HG03025 (cell line): ENCODE measurements at regions not wholly inside any gene's neighbourhood (a gene's known extent, or its start where the extent isn't known, plus 50 kb on each side); places are given as distances from the start of the nearest gene placed in this dataset.

Source experiments
- ATAC-seq: cut with Tn5 transposase; IDR thresholded peaks from one replicate; pipeline ENCODE4 v1.9.1; 2021; ENCODE audit warnings: mild to moderate bottlenecking, moderate library complexity; ENCODE audit not compliant: unreplicated experiment, low FRiP score

DNA sequence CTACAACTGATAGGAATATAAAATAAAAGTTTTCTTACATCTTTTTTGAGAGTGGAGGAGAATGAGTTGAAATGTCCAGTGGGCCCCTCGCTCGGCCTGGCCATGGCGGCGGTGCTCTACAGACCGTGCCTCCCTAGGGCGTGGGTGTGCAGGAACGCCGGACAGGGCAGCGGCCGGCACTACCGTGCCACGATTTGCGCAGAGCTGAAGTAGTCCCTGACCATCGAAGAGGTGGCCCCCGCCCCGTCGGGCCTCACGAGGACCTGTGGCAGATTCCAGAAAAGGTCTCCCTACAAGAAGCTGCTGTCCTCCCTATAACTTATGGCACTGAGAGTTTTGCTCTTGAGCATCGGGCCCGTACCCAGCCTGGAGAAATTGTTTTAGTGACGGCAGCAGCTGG lies 228.9 kb upstream of the ARHGAP24 start:
- ATAC-seq, result no peak

DNA sequence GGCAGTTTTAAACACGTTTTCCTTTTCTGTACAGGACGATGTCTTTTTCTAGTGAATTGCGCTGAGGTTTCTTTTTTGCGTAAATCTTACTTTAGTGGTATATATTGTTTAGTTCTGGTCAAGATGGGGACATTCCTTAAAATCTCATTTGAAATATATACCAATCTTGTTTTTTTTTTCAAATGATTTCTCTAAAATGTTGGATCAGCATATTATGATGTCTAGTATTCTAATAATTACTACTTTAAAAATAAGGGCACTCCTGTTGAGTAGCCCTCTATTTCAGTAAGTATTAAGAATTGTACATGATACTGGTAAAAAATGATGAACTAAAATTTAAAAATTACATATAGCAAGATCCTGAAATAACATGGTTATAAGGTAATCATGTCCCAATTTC lies 224.1 kb upstream of the ARHGAP24 start:
- ATAC-seq, result no peak

DNA sequence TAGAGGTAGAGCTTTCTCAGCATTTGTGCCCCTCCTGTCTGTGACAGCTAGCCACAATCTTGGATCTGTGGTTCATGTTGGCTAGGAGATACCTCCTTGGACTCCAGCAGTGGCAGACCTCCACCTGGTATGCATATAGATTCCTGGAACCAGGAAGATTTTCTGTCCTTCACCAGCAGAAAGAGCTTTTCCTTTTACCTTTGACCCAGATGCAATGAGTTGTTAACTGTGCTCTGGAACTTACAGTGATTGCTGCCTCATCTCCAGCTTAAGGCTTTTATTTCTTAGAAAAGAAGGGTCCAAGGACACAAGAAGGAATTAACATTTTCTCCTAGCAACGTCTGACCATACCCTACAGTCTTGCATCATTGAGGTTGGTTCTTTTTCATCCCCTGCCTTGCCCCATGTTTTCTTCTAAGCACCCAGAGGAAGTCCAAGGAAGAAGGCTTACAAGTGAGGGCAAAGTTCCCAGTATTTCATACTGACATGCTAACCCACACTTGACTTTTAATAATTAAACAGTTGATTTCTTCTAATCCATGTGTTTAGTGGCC lies 217.1 kb upstream of the ARHGAP24 start:
- no peak for ATAC-seq

DNA sequence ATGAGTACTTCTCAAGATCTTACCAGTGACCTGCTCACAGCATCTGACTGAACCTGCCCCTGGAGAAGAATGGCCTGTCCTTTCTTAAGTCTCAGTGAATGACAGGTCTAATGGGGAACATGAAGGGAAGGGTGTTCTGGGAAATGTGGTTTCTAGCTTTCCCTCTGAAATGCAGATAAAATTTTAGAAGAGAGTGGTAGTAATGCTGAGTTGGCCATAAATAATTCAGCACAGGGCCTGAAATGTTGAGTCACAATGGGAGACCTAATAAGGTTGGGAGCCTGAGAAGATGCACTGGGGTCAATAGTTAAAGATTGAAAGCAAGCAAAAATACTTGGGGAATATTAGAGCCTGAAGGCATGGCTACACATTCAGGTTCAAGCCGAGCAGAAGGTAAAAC lies 214.9 kb upstream of the ARHGAP24 start:
- no peak for ATAC-seq

DNA sequence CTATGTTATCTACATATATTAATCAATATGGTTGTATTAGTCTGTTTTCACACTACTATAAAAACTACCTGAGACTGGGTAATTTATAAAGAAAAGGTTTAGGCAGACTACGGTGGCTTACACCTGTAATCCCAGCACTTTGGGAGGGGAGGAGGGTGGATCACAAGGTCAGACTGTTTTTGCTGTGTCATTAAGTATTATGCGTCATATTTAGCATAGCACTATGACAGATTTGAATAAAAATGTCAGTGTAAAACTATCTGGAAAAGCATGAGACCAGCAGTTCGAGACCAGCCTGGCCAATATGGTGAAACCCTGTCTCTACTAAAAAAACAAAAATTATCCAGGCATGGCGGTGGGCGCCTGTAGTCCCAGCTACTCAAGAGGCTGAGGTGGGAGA lies 209.7 kb upstream of the ARHGAP24 start:
- no peak for ATAC-seq

DNA sequence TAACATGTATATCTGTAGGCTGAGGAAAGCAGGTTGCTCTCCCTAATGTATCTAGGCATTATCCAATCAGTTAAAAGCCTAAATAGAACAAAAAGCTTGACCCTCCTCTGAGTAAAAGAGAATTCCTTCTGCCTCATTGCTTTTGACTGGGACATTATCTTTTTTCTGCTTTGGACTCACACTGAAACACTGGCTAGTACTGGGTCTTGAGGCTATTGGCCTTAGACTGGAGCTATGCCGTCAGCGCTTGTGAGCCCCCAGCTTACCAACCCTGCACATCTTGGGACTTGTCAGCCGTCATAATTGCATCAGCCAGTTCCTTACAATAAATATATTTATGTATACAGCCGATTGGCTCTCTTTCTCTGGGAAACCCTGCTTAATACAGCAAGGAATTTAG lies 206.8 kb upstream of the ARHGAP24 start:
- no peak for ATAC-seq

DNA sequence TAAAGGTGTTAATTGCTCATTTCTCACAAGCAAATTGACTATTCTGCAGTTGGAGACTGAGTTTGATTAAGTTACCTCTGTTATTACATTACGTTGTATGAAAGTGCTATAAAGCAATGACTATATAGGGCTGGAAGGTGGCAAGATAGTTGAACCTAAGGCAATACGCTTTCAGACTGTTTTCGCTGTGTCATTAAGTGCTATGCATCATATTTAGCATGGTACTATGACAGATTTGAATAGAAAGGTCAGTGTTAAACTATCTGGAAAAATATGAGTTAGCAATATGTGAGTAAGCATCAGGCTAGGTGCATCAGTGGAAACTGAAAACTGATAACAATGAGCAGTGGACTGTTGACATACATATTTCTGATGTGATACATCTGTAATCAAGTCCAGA lies 206.0 kb upstream of the ARHGAP24 start:
- ATAC-seq, result no peak

DNA sequence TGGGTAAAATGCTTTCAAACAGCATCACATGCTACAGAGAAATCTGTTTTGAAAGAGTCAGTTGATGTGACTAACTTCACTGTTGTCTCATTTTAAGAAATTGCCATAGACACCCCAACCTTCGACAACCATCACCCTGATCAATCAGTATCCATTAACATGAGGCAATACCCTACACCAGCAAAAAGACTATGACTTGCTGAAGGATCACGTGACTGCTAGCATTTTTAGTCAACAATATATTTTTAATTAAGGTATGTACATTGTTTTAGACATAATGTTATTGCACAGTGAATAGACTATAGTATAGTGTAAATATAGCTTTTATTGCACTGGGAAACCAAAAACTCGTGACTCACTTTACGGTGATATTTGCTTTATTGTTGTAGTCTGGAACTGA lies 200.0 kb upstream of the ARHGAP24 start:
- no peak for ATAC-seq

DNA sequence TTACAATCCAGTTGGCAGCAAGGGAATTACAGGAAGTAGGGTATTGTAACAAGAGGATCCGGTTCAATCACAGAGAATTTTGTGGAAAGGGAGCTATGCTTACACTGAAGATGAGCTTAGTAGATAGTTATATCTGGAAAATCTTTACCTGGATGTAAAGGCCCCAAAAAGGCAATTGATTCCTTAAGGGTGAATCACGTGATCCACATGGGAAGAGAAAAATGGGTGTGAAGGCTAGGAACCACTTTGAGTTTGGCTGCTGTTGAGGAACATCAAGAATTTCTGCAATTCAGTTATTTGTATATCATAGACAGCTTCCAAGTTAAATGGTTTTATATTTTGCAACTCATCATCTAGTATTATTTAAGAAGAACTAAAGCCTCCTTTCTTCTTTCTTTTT lies 194.0 kb upstream of the ARHGAP24 start:
- no peak for ATAC-seq

DNA sequence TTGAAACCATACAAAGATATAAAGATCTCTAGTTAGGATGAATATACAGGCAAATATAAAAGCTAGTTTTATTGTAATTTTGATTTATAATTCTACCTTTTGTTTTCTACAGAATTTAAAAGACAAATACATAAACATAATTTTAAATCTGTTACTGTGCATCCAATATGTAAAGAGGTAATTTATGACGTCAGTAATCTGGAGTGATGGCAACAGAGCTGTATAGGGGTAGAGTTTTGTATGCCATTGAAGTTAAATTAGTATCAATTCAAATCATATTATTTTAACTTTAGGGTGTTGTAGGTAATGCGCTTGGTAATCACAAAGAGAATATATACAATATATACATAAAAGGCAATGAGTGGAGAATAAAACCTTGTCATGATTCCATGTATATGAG lies 183.7 kb upstream of the ARHGAP24 start:
- ATAC-seq, result no peak

DNA sequence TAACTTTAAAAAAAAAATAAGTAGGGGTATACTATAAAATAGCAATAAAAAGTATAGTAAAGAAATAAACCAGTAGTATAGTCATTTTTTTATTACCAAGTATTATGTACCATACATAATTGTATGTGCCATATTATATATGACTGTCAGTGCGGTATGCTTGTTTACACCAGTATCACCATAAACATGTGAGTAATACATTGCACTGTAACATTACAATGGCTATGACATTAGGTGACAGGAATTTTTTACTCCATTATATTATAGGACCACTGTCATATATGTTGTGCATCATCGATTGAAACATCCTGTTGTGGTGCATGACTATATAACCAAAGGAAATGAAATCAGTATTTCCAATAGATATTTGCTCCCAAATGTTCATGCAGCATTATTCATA lies 176.9 kb upstream of the ARHGAP24 start:
- ATAC-seq, result no peak

DNA sequence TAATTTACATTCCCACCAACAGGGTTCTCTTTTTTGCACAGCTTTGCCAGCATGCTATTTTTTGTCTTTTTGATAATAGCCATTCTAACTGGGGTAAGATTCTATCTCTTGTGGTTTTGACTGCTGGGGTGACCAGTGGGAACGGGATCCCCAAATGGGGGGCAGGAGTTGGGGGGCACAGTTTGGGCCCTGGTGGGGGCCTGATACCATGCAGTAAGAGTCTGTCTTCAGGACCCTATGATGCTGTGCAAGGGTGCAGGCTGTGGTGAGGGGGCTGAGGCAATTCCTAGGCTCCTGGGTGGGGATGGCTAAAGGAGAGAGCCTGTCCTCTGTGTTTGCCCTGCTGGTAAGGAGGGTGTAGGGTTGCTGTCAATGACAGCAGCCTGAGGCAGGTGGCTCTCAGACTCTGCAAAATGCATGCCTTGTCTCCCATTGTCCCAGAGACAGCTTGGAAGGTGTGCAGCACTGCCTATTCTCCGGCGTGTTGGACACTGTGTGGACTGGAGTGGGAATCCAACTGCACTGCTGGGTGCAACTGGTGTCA lies 172.7 kb upstream of the ARHGAP24 start:
- no peak for ATAC-seq

DNA sequence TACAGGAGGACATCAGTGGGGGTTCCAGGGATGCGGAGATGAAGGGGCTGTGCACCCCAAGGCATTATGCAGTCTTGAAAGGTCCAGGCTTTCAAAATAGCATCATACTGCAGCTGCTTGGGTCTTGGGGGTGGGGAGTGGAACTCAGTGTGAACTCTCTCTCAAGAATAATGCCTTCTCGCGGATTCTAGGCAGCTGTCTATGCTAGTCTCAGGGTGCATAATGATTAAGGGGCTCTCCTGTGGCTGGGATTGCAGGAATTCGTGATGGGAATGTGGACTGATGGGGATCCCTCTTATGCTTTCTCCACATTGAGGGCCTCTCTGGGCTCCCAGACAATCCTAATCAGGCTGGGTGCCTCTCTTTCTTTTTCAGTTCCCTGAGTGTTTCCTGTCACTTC lies 172.2 kb upstream of the ARHGAP24 start:
- ATAC-seq, result no peak

DNA sequence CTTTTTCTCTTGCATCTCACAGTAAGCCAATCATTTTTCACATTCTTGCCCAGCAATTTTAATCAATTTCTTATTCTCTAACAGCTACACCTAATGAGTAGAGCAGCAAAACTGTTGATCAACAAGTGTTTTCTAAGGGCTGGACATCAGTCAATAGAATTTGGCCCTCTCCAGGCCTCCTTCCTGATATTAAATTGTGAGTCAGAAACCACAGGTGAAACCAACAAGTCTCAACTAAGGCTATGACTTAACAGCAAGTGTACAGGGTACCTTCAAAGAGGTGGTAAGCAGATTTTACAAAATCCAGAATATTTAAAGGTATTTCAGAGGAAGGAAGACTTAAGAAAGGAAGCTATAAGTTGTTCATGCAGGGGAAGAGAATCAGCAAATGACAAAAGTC lies 156.5 kb upstream of the ARHGAP24 start:
- ATAC-seq, result no peak

DNA sequence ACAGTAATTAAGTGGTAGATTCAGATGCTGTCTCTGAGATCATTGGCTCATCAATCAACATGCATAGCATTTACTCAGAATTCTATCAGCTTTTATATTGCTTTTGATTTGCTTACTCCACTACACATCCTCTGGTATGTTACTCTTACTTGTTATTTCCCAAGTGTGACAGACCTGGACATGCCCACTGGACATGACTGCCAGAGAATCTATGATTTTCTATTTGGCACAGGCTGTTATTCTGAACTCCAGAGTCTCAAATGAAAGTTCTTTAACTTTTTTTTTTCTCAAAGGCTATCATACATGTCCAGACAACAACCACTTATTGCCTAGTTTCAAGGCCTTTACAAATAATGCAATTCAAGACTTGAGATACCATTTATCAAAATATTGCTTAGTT lies 116.1 kb upstream of the ARHGAP24 start:
- ATAC-seq, result no peak

DNA sequence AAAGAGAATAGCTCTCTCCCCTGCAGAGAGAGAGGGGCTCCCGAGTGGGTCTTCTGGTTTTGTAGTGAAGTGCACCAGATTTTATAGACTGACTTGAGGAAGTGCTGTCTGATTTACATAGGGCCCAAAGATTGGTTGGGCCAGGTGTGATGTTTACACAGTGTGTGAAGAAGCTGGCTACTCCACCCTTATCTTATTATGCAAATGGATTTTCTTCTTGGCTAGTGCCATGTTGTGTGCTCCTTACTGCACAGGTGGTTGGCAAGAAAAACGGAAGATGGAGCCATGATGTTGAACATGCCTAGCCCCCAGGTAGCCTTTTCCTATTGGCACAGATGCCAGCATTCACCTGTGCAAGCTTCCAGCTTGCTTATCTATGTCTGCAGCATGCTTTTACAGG lies 112.4 kb upstream of the ARHGAP24 start:
- no peak for ATAC-seq

DNA sequence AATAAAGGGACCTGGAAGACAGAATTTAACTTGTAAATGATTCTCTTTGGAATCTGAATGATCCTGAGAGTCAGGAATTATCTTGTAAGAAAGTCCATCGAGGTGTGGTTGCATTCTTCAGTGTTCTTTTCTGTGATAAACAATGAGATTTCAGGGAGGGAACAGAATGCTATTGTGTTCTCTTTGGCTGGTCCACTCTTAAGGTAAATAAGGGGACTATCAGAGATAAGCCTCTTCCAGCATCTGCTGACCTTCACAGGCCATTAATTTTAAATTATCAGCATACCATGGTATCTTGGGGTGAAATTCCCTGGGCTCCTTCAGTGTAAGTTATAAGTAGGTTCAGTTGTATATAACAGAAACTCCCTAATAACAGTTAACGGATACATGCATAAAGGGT lies 107.1 kb upstream of the ARHGAP24 start:
- ATAC-seq, result no peak

DNA sequence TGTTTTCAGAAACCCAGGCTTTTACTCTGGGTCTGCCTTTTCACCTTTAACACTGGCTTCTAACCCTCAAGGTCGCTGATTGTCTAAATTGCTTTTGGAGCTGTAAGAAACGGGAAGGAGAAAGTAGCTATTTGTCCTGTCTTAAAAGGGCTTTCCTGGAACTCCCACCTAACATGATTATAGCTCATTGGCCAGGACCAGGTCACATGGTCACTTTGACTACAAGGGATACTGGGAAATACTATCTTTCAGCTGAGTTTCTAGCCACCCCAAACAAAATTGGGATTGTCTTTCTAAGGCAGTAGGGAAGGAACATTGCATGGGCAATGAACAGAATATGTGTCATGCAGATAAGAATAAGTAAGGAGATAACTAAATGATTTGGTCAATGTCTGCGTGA lies 106.7 kb upstream of the ARHGAP24 start:
- no peak for ATAC-seq

DNA sequence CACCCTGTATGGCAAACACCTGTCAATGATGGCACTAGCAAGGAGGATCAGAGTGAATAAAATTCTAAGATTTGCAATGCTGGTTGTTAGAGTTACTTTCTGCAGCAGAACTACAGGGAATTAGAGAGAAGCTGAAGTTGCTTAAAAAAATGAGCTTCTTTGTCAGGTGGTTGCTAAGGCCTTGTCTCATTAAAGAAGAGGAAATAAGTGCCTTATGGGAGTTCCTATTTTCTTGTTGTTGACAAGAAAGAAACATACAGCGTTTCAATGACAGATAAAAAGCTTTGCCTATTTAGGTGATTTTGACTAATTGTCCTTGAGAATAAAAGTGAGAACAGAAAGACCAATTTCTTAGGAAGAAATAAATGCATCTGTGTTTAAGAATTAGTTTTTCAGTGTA lies 106.0 kb upstream of the ARHGAP24 start:
- ATAC-seq, result no peak

DNA sequence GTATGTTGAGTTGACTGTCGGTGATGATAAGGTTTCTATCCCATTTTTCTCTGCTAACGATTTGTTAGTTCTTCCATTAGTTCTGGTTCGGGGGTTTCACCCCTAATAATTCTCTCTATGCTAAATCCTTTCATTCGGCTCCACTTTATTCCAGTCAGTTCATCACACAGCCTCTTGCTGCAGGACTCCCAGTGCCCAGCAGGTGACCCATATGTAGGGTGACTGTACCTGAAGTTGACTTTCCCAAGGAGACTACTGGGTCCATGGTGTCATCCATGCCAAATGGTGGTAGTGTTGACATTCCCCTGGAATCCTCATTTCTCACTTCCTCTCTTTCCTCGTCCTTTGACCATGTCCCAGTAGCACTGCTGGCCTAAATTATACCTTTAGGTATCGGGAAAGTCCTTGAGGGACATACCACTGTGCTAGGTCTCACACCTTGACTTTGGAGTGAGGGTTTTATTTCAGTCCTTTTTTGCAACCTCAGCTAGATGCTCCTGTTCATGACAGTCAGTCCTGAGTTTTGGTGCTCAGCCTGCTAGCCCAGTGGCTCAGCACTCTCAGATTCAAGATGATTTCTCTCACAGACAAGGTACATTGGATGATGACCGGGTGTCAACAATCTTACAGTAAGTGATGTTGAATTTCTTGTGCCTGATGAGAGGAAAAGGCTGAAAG lies 105.1 kb upstream of the ARHGAP24 start:
- no peak for ATAC-seq

DNA sequence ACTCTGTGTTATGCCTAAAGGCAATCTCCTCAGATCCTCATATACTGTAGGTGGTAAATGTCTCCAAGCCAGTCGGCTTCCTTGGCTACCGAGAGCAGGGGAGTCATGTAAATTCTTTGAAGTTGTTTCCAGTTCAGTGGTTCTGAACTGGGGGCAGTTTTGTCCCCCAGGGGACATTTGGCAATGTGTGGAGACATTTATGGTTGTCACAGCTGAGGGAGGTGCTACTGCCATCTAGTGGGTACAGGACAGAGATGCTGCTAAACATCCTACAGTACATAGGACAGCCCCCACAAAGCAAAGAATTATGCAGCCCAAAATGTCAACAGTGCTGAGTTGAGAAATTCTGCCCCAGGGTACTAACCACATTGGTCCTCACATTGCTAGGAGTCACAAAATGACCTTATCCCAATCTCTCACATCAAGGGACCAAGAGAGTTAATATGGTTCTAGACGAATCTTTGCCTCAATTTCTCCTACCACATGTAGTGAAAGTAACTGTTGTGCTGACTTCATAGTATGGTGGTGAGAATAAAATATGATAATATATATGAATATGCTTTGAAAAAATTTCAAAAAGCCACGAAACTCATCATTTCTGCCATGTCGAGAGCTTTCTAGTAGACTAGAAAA lies 104.4 kb upstream of the ARHGAP24 start:
- peak; percentile 87 for ATAC-seq

DNA sequence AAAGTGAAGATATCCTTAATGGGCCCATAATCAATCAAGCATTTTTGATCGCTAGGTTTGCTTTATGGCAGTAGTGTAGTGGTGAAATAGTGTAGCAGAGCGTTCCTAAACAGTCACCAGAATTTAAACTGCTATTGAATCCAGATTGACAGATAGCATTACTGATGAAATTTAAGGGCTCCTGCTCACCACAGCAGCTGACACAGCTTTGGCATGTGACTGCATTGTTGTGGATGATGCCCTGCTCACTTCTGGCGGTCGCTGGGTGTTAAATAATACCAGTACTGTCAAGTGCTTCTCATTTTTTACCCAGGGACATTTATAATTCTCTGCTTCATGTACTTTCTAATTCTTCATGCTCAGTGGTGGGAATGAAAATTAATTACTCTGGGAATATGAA lies 102.0 kb upstream of the ARHGAP24 start:
- ATAC-seq, result no peak
